Bronchial epithelial cell (primary cell): ENCODE measurements at regions not wholly inside any gene's neighbourhood (a gene's known extent, or its start where the extent isn't known, plus 50 kb on each side); places are given as distances from the start of the nearest gene placed in this dataset.

Source experiments
- DNase-seq: peaks from one replicate; pipeline ENCODE4 v3.0.0-alpha.2; 2010; ENCODE audit warnings: low read depth
- FAIRE-seq: peaks from 2 replicates; lab custom pipeline; 2011; peaks lifted over from hg19 to GRCh38; lab: Jason Lieb, UNC
- H3K27me3 ChIP-seq: 2 replicates; pipeline ENCODE4 v1.5.1; 2011; ENCODE audit warnings: low read length; ENCODE audit not compliant: control insufficient read depth, insufficient read depth
- H3K36me3 ChIP-seq: 2 replicates; pipeline ENCODE4 v1.5.1; 2011; ENCODE audit warnings: low read length; ENCODE audit not compliant: control insufficient read depth, insufficient read depth
- H3K4me3 ChIP-seq: 2 replicates; pipeline ENCODE4 v1.5.1; 2011; ENCODE audit warnings: mild to moderate bottlenecking, low read depth, low read length, control low read depth
- CTCF ChIP-seq: IDR thresholded peaks from 2 replicates; pipeline ENCODE4 v1.5.1; 2011; ENCODE audit warnings: mild to moderate bottlenecking, moderate library complexity, low read length, control low read depth, inconsistent platforms; ENCODE audit not compliant: insufficient read depth, severe bottlenecking

- H3K4me3 ChIP-seq = no peak overlapping the region
- no peak for FAIRE-seq
- peak; percentile 55 for DNase-seq
Measured at GRCh38 chr3:160133757-160134156, 91.5 kb upstream of the C3orf80 start.

GRCh38 chr3:160134454-160134853, 90.8 kb upstream of the C3orf80 start:
- Histone ChIP-seq H3K36me3 (no peaks in the 10 kb centered on the region), H3K4me3 (no peak overlapping the region), H3K27me3 (no peaks in the 10 kb centered on the region)
- FAIRE-seq = no peak
- no peak for DNase-seq
- no peak for TF ChIP-seq CTCF

More at GRCh38 chr3:160133757-160134156, 91.5 kb upstream of the C3orf80 start:
- TF ChIP-seq CTCF = peak; percentile 42
- Histone ChIP-seq H3K36me3 (no peaks in the 10 kb centered on the region), H3K27me3 (no peaks in the 10 kb centered on the region)

- no peaks in the 10 kb centered on the region for H3K27me3 ChIP-seq
- no peak for FAIRE-seq
- peak; percentile 51 for DNase-seq
Measured at GRCh38 chr3:160134964-160135363, 90.3 kb upstream of the C3orf80 start.

DNA sequence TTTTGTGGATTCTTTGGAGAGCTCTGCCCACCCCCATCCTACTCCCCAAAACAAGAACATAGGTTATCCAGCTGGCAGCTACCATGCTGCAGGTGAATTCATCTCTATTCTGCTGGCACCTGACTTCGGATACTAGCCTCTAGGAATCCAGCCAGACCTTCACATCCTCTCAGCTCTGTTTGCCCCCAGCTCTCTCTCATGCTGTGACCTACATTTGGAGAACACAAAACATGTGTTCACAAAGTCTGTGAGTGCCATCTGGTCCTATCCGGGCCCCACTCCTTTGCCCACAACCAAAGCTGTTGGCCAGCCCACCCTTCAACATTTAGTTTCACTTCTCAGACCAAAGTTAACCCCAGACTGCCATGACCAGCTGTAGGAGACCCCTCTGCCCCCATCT, 89.4 kb upstream of the C3orf80 start:
- no peak for TF ChIP-seq CTCF
- H3K36me3 ChIP-seq = no peaks in the 10 kb centered on the region

More at GRCh38 chr3:160134964-160135363, 90.3 kb upstream of the C3orf80 start:
- Histone ChIP-seq H3K4me3 (no peak overlapping the region), H3K36me3 (no peaks in the 10 kb centered on the region)
- TF ChIP-seq CTCF = no peak

GRCh38 chr3:160136421-160136820, 88.8 kb upstream of the C3orf80 start:
- Histone ChIP-seq H3K4me3 (no peak overlapping the region), H3K27me3 (no peaks in the 10 kb centered on the region), H3K36me3 (no peaks in the 10 kb centered on the region)
- DNase-seq (no peak), FAIRE-seq (no peak)
- TF ChIP-seq CTCF = no peak

More for the DNA sequence above, 89.4 kb upstream of the C3orf80 start:
- H3K4me3 ChIP-seq = no peak overlapping the region
- H3K27me3 ChIP-seq = no peaks in the 10 kb centered on the region
- no peak for DNase-seq
- no peak for FAIRE-seq

- DNase-seq (no peak), FAIRE-seq (no peak)
- Histone ChIP-seq H3K4me3 (no peak overlapping the region), H3K27me3 (no peaks in the 10 kb centered on the region), H3K36me3 (no peaks in the 10 kb centered on the region)
- no peak for TF ChIP-seq CTCF
Measured at GRCh38 chr3:160139291-160139690, 85.9 kb upstream of the C3orf80 start.
